ENCODE measurements at regions not wholly inside any gene's neighbourhood (a gene's known extent, or its start where the extent isn't known, plus 50 kb on each side); places are given as distances from the start of the nearest gene placed in this dataset.

DNA sequence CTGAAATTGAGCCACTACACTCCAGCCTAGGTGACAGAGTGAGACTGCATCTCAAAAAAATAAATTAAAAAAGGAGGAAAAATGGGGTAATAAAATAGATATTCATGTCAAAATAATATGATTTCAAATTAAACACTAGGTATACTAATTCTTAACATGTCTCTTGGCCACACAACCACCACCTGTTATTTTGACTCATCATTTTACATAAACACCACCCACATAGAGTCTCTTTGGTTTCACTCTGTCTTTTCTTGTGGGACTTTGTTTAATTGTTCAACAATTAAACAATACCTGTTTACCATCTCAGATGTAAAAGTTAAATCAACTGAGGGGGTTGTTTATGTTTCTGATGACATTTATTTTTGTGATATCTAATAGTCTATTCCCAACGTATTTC lies 476.8 kb upstream of the ADGRB3 start (continued):
- no peak for TF ChIP-seq NRF1 (conservative IDR thresholded peaks at IDR 0.05; ENCODE audit: low read depth, low read length)
- peak; percentile 79 for TF ChIP-seq IRF4 (IDR thresholded peaks at IDR 0.05; ENCODE audit: low read depth, low read length)
- no peak for TF ChIP-seq TARDBP (IDR thresholded peaks at IDR 0.05; ENCODE audit: borderline replicate concordance)
- TF ChIP-seq ZNF24 (IDR thresholded peaks at IDR 0.05), result 0 out of 2 replicates have a peak, but pooled peaks have one; percentile 12
- TF ChIP-seq FOXM1 (IDR thresholded peaks at IDR 0.05; ENCODE audit: low read depth, low read length), result no peak
- TF ChIP-seq, protein P1, sequence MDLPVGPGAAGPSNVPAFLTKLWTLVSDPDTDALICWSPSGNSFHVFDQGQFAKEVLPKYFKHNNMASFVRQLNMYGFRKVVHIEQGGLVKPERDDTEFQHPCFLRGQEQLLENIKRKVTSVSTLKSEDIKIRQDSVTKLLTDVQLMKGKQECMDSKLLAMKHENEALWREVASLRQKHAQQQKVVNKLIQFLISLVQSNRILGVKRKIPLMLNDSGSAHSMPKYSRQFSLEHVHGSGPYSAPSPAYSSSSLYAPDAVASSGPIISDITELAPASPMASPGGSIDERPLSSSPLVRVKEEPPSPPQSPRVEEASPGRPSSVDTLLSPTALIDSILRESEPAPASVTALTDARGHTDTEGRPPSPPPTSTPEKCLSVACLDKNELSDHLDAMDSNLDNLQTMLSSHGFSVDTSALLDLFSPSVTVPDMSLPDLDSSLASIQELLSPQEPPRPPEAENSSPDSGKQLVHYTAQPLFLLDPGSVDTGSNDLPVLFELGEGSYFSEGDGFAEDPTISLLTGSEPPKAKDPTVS (IDR thresholded peaks at IDR 0.05; ENCODE audit: low read depth, low read length), result no peak
- no peak for TF ChIP-seq TBL1XR1 (IDR thresholded peaks at IDR 0.05; ENCODE audit: low read depth, low read length)
- TF ChIP-seq, protein P2, sequence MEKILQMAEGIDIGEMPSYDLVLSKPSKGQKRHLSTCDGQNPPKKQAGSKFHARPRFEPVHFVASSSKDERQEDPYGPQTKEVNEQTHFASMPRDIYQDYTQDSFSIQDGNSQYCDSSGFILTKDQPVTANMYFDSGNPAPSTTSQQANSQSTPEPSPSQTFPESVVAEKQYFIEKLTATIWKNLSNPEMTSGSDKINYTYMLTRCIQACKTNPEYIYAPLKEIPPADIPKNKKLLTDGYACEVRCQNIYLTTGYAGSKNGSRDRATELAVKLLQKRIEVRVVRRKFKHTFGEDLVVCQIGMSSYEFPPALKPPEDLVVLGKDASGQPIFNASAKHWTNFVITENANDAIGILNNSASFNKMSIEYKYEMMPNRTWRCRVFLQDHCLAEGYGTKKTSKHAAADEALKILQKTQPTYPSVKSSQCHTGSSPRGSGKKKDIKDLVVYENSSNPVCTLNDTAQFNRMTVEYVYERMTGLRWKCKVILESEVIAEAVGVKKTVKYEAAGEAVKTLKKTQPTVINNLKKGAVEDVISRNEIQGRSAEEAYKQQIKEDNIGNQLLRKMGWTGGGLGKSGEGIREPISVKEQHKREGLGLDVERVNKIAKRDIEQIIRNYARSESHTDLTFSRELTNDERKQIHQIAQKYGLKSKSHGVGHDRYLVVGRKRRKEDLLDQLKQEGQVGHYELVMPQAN (conservative IDR thresholded peaks at IDR 0.05), result no peak
- TF ChIP-seq WRNIP1 (IDR thresholded peaks at IDR 0.05; ENCODE audit: borderline replicate concordance, low read depth, low read length), result no peak
- peak; percentile 85 for TF ChIP-seq MTA2 (IDR thresholded peaks at IDR 0.05; ENCODE audit: low read depth)
- TF ChIP-seq, protein P3, sequence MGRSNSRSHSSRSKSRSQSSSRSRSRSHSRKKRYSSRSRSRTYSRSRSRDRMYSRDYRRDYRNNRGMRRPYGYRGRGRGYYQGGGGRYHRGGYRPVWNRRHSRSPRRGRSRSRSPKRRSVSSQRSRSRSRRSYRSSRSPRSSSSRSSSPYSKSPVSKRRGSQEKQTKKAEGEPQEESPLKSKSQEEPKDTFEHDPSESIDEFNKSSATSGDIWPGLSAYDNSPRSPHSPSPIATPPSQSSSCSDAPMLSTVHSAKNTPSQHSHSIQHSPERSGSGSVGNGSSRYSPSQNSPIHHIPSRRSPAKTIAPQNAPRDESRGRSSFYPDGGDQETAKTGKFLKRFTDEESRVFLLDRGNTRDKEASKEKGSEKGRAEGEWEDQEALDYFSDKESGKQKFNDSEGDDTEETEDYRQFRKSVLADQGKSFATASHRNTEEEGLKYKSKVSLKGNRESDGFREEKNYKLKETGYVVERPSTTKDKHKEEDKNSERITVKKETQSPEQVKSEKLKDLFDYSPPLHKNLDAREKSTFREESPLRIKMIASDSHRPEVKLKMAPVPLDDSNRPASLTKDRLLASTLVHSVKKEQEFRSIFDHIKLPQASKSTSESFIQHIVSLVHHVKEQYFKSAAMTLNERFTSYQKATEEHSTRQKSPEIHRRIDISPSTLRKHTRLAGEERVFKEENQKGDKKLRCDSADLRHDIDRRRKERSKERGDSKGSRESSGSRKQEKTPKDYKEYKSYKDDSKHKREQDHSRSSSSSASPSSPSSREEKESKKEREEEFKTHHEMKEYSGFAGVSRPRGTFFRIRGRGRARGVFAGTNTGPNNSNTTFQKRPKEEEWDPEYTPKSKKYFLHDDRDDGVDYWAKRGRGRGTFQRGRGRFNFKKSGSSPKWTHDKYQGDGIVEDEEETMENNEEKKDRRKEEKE (IDR thresholded peaks at IDR 0.05), result no peak
- TF ChIP-seq, protein P4, sequence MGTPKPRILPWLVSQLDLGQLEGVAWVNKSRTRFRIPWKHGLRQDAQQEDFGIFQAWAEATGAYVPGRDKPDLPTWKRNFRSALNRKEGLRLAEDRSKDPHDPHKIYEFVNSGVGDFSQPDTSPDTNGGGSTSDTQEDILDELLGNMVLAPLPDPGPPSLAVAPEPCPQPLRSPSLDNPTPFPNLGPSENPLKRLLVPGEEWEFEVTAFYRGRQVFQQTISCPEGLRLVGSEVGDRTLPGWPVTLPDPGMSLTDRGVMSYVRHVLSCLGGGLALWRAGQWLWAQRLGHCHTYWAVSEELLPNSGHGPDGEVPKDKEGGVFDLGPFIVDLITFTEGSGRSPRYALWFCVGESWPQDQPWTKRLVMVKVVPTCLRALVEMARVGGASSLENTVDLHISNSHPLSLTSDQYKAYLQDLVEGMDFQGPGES (IDR thresholded peaks at IDR 0.05), result no peak
- no peak for TF ChIP-seq TCF3 (IDR thresholded peaks at IDR 0.05; ENCODE audit: borderline replicate concordance, insufficient read depth, low read depth, low read length)
- TF ChIP-seq TCF7 (IDR thresholded peaks at IDR 0.05; ENCODE audit: borderline replicate concordance), result no peak
- no peak for TF ChIP-seq SP1 (IDR thresholded peaks at IDR 0.05; ENCODE audit: low read depth, low read length)
- no peak for TF ChIP-seq BACH1 (IDR thresholded peaks at IDR 0.05; ENCODE audit: borderline replicate concordance)
- TF ChIP-seq CHD4 (IDR thresholded peaks at IDR 0.05), result no peak
- no peak for TF ChIP-seq STAT3 (IDR thresholded peaks at IDR 0.05; ENCODE audit: low read depth, low read length)
- 0 out of 2 replicates have a peak, but pooled peaks have one; percentile 15 for TF ChIP-seq CREM (IDR thresholded peaks at IDR 0.05; ENCODE audit: low read depth)
- TF ChIP-seq, protein P5, sequence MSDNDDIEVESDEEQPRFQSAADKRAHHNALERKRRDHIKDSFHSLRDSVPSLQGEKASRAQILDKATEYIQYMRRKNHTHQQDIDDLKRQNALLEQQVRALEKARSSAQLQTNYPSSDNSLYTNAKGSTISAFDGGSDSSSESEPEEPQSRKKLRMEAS (IDR thresholded peaks at IDR 0.05; ENCODE audit: low read depth, low read length), result no peak
- TF ChIP-seq MXI1 (IDR thresholded peaks at IDR 0.05; ENCODE audit: low read depth, low read length), result no peak
- no peak for TF ChIP-seq NFXL1 (IDR thresholded peaks at IDR 0.05; ENCODE audit: borderline replicate concordance)
- no peak for TF ChIP-seq RELA (IDR thresholded peaks at IDR 0.05; ENCODE audit: borderline replicate concordance, partially characterized antibody)
- no peak for TF ChIP-seq SPI1 (IDR thresholded peaks at IDR 0.05; ENCODE audit: borderline replicate concordance, insufficient read depth, low read depth, low read length)
- TF ChIP-seq CREB1 (IDR thresholded peaks at IDR 0.05; ENCODE audit: low read depth), result no peak
- no peak for TF ChIP-seq SUPT20H (IDR thresholded peaks at IDR 0.05; ENCODE audit: borderline replicate concordance, control insufficient read depth, low read depth, low read length)
- TF ChIP-seq NFIC (IDR thresholded peaks at IDR 0.05; ENCODE audit: low read depth, low read length), result peak; percentile 63; the same call in 1 of the 2 replicates
